ENCODE measurements at regions not wholly inside any gene's neighbourhood (a gene's known extent, or its start where the extent isn't known, plus 50 kb on each side); places are given as distances from the start of the nearest gene placed in this dataset.
"Not testable (repeated sequence)": the region's sequence is repeated elsewhere in the genome, so short reads cannot be mapped to it uniquely, and the experiment has no call there.

- H3K9ac ChIP-seq (ENCODE audit: low read length): no peak overlapping the region
- H3K4me2 ChIP-seq (replicated peaks; ENCODE audit: low read depth, low read length, poor library complexity, severe bottlenecking): no peak overlapping the region
- H3K36me3 ChIP-seq (replicated peaks in 1 of 2; ENCODE audit: control extremely low read depth in 1 of 2, control insufficient read depth in 1 of 2, extremely low read depth in 1 of 2, insufficient read depth in 2 of 2, low read length in 1 of 2): no peaks in the 10 kb centered on the region
- H3K27ac ChIP-seq (ENCODE audit: low read length in 2 of 2): no peak overlapping the region
- DNase-seq (no peak), ATAC-seq (ENCODE audit: low read depth) (no peak)
- H3K27me3 Mint-ChIP-seq: no peaks in the 10 kb centered on the region
- H2AFZ ChIP-seq (ENCODE audit: insufficient read depth, low read depth, low read length, poor library complexity, severe bottlenecking): no peak overlapping the region
- TF ChIP-seq, protein P1, sequence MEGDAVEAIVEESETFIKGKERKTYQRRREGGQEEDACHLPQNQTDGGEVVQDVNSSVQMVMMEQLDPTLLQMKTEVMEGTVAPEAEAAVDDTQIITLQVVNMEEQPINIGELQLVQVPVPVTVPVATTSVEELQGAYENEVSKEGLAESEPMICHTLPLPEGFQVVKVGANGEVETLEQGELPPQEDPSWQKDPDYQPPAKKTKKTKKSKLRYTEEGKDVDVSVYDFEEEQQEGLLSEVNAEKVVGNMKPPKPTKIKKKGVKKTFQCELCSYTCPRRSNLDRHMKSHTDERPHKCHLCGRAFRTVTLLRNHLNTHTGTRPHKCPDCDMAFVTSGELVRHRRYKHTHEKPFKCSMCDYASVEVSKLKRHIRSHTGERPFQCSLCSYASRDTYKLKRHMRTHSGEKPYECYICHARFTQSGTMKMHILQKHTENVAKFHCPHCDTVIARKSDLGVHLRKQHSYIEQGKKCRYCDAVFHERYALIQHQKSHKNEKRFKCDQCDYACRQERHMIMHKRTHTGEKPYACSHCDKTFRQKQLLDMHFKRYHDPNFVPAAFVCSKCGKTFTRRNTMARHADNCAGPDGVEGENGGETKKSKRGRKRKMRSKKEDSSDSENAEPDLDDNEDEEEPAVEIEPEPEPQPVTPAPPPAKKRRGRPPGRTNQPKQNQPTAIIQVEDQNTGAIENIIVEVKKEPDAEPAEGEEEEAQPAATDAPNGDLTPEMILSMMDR (IDR thresholded peaks at IDR 0.05): no peak
- TF ChIP-seq EZH2 (IDR thresholded peaks at IDR 0.05; ENCODE audit: borderline replicate concordance, insufficient read depth, low read depth, low read length, poor library complexity, severe bottlenecking): no peak
- no peaks in the 10 kb centered on the region for H3K4me1 ChIP-seq (ENCODE audit: control insufficient read depth in 2 of 2, insufficient read depth in 2 of 2, low read length in 2 of 2)
- ChIA-PET CTCF (no interaction called here), POLR2A (no interaction called here)
- H3K9me3 ChIP-seq (ENCODE audit: control extremely low read depth in 1 of 3, control insufficient read depth in 2 of 3, insufficient read depth in 1 of 3, low read length in 2 of 3): peaks cover 0 to 11% (median 0%) of the 10 kb centered on the region in 3 donors
- H3K4me1 Mint-ChIP-seq: no peaks in the 10 kb centered on the region
- no peaks in the 10 kb centered on the region for H4K20me1 ChIP-seq (ENCODE audit: control insufficient read depth, insufficient read depth, low read length, poor library complexity, severe bottlenecking)
- intact Hi-C loops (cut with micrococcal nuclease): no loop called here
- H3K9me3 Mint-ChIP-seq (ENCODE audit: insufficient read depth): no peaks in the 10 kb centered on the region
- H3K4me3 ChIP-seq (ENCODE audit: control extremely low read depth in 1 of 5, extremely low read depth in 1 of 5, insufficient read depth in 1 of 5, low read depth in 2 of 5, low read length in 4 of 5): no peak overlapping the region
- no peak overlapping the region for H3K27ac Mint-ChIP-seq
- no peaks in the 10 kb centered on the region for H3K79me2 ChIP-seq (ENCODE audit: control insufficient read depth, insufficient read depth, low read length)
- no peak overlapping the region for H3K4me3 Mint-ChIP-seq
- 88% methylated on average over 1 of the region's 1 CpG for WGBS (ENCODE audit: insufficient coverage)
- H3K27me3 ChIP-seq (replicated peaks in 1 of 4; ENCODE audit: control extremely low read depth in 1 of 4, control insufficient read depth in 3 of 4, insufficient read depth in 4 of 4, low read length in 3 of 4): no peaks in the 10 kb centered on the region
These were observed 976.1 kb downstream of the LTN1 start for GRCh38 chr21:28016571-28016970.

DNA sequence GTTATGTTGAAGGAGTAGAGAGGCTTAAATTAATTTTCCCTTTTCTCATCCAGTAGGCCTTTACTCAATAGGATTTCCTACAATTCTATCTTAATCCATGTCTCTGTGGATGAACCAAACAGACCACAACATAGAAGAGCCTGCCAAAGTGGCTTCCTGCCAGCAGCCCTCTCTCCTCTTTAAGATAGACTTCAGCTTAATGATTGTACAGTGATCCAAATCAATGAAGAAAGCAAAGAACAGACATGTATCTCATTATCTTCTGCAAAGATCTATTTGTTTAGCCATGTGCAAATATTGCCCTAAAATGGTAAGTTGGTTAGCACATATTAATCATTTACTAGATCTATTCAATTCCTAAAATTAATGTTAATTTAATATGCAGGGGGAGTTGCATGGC lies 979.6 kb downstream of the LTN1 start:
- CTCF ChIA-PET; ATAC-seq (ENCODE audit: low read depth); H3K36me3 ChIP-seq (replicated peaks in 1 of 2; ENCODE audit: control extremely low read depth in 1 of 2, control insufficient read depth in 1 of 2, extremely low read depth in 1 of 2, insufficient read depth in 2 of 2, low read length in 1 of 2); H3K4me3 Mint-ChIP-seq; H3K79me2 ChIP-seq (ENCODE audit: control insufficient read depth, insufficient read depth, low read length); intact Hi-C loops (cut with micrococcal nuclease); H3K4me1 Mint-ChIP-seq; H3K9me3 ChIP-seq (ENCODE audit: control extremely low read depth in 1 of 3, control insufficient read depth in 2 of 3, insufficient read depth in 1 of 3, low read length in 2 of 3); DNase-seq; H3K27me3 Mint-ChIP-seq; H3K4me3 ChIP-seq (ENCODE audit: control extremely low read depth in 1 of 5, extremely low read depth in 1 of 5, insufficient read depth in 1 of 5, low read depth in 2 of 5, low read length in 4 of 5); H3K27ac ChIP-seq (ENCODE audit: low read length in 2 of 2); H2AFZ ChIP-seq (ENCODE audit: insufficient read depth, low read depth, low read length, poor library complexity, severe bottlenecking); H3K9me3 Mint-ChIP-seq (ENCODE audit: insufficient read depth); H3K4me1 ChIP-seq (ENCODE audit: control insufficient read depth in 2 of 2, insufficient read depth in 2 of 2, low read length in 2 of 2); H4K20me1 ChIP-seq (ENCODE audit: control insufficient read depth, insufficient read depth, low read length, poor library complexity, severe bottlenecking); H3K4me2 ChIP-seq (replicated peaks; ENCODE audit: low read depth, low read length, poor library complexity, severe bottlenecking); H3K27ac Mint-ChIP-seq; POLR2A ChIA-PET; H3K27me3 ChIP-seq (replicated peaks in 1 of 4; ENCODE audit: control extremely low read depth in 1 of 4, control insufficient read depth in 3 of 4, insufficient read depth in 4 of 4, low read length in 3 of 4); H3K9ac ChIP-seq (ENCODE audit: low read length): not testable (repeated sequence)

- H2AFZ ChIP-seq (ENCODE audit: insufficient read depth, low read depth, low read length, poor library complexity, severe bottlenecking); H3K9ac ChIP-seq (ENCODE audit: low read length); intact Hi-C loops (cut with micrococcal nuclease); H3K4me1 Mint-ChIP-seq; H3K4me2 ChIP-seq (replicated peaks; ENCODE audit: low read depth, low read length, poor library complexity, severe bottlenecking); POLR2A ChIA-PET; H3K27ac Mint-ChIP-seq; H4K20me1 ChIP-seq (ENCODE audit: control insufficient read depth, insufficient read depth, low read length, poor library complexity, severe bottlenecking); H3K27ac ChIP-seq (ENCODE audit: low read length in 2 of 2); H3K27me3 ChIP-seq (replicated peaks in 1 of 4; ENCODE audit: control extremely low read depth in 1 of 4, control insufficient read depth in 3 of 4, insufficient read depth in 4 of 4, low read length in 3 of 4); H3K9me3 ChIP-seq (ENCODE audit: control extremely low read depth in 1 of 3, control insufficient read depth in 2 of 3, insufficient read depth in 1 of 3, low read length in 2 of 3); CTCF ChIA-PET; ATAC-seq (ENCODE audit: low read depth); DNase-seq; H3K27me3 Mint-ChIP-seq; H3K36me3 ChIP-seq (replicated peaks in 1 of 2; ENCODE audit: control extremely low read depth in 1 of 2, control insufficient read depth in 1 of 2, extremely low read depth in 1 of 2, insufficient read depth in 2 of 2, low read length in 1 of 2); H3K4me3 Mint-ChIP-seq; H3K79me2 ChIP-seq (ENCODE audit: control insufficient read depth, insufficient read depth, low read length); H3K4me3 ChIP-seq (ENCODE audit: control extremely low read depth in 1 of 5, extremely low read depth in 1 of 5, insufficient read depth in 1 of 5, low read depth in 2 of 5, low read length in 4 of 5); H3K4me1 ChIP-seq (ENCODE audit: control insufficient read depth in 2 of 2, insufficient read depth in 2 of 2, low read length in 2 of 2); H3K9me3 Mint-ChIP-seq (ENCODE audit: insufficient read depth): not testable (repeated sequence)
- no CpG with 5 or more reads among the region's 2 CpGs for WGBS (ENCODE audit: insufficient coverage)
These were observed 980.7 kb downstream of the LTN1 start for GRCh38 chr21:28011970-28012369.
